Common myeloid progenitor, CD34-positive (primary cell): ENCODE measurements at regions not wholly inside any gene's neighbourhood (a gene's known extent, or its start where the extent isn't known, plus 50 kb on each side); places are given as distances from the start of the nearest gene placed in this dataset.
"Not testable (repeated sequence)": the region's sequence is repeated elsewhere in the genome, so short reads cannot be mapped to it uniquely, and the experiment has no call there.

ENCODE experiments used
- CTCF ChIA-PET: fragments of 350-600 bp; sonication (Branson Sonifier 250); formaldehyde crosslinking; loops from one replicate; lab custom pipeline; 2021; ENCODE audit warnings: antibody characterized with exemption; lab: Charles Lee
- POLR2A ChIA-PET: fragments of 350-600 bp; sonication (Branson Sonifier 250); formaldehyde crosslinking; loops from one replicate; lab custom pipeline; 2021; ENCODE audit warnings: antibody characterized with exemption; lab: Charles Lee
- DNase-seq, 3 donors: peaks; one replicate each; pipeline versions ENCODE4 v3.0.0 to v3.0.0-alpha.2; 2013
- H3K27ac ChIP-seq, 2 experiments: 1 replicate in 1 of 2; 2 replicates in 1 of 2; pipeline ENCODE4 v1.7.0; 2013; ENCODE audit warnings: inconsistent platforms in 2 of 2, low read length in 2 of 2, mild to moderate bottlenecking in 2 of 2, low read depth in 1 of 2, moderate library complexity in 1 of 2; ENCODE audit not compliant: severe bottlenecking in 2 of 2, insufficient read depth in 1 of 2, poor library complexity in 1 of 2
- H3K27me3 ChIP-seq, 5 experiments: replicated peaks in 2 of 5; 1 replicate in 3 of 5; 2 replicates in 2 of 5; pipeline versions ENCODE4 v1.6.1 to v1.7.0; 2013; ENCODE audit warnings: low read length in 4 of 5, mild to moderate bottlenecking in 2 of 5, moderate library complexity in 2 of 5, inconsistent platforms in 1 of 5; ENCODE audit not compliant: insufficient read depth in 5 of 5, control insufficient read depth in 4 of 5
- H3K36me3 ChIP-seq, 4 experiments: 1 replicate in 2 of 4; 2 replicates in 2 of 4; pipeline versions ENCODE4 v1.6.1 to v1.7.0; 2013; ENCODE audit warnings: low read length in 3 of 4, control low read depth in 1 of 4, mild to moderate bottlenecking in 1 of 4; ENCODE audit not compliant: control insufficient read depth in 4 of 4, insufficient read depth in 4 of 4
- H3K4me1 ChIP-seq, 4 experiments: 1 replicate in 3 of 4; 2 replicates in 1 of 4; pipeline versions ENCODE4 v1.6.1 to v1.7.1; 2013; ENCODE audit warnings: low read length in 3 of 4, mild to moderate bottlenecking in 3 of 4, control low read depth in 1 of 4, inconsistent platforms in 1 of 4, moderate library complexity in 1 of 4; ENCODE audit not compliant: control insufficient read depth in 4 of 4, insufficient read depth in 4 of 4; ENCODE audit errors: control extremely low read depth in 1 of 4
- H3K4me3 ChIP-seq, 7 experiments: 1 replicate in 4 of 7; 2 replicates in 3 of 7; pipeline versions ENCODE4 v1.5.1 to v1.7.0; 2013; ENCODE audit warnings: mild to moderate bottlenecking in 7 of 7, low read length in 6 of 7, moderate library complexity in 6 of 7, inconsistent platforms in 2 of 7, low read depth in 2 of 7, control low read depth in 1 of 7; ENCODE audit not compliant: insufficient read depth in 4 of 7, control insufficient read depth in 1 of 7; ENCODE audit errors: extremely low read depth in 1 of 7
- H3K9me3 ChIP-seq, 5 experiments: 1 replicate in 4 of 5; 2 replicates in 1 of 5; pipeline versions ENCODE4 v1.6.1 to v1.7.1; 2013; ENCODE audit warnings: low read length in 4 of 5, mild to moderate bottlenecking in 2 of 5, inconsistent platforms in 1 of 5, low read depth in 1 of 5, moderate library complexity in 1 of 5; ENCODE audit not compliant: control insufficient read depth in 4 of 5, insufficient read depth in 2 of 5; ENCODE audit errors: control extremely low read depth in 1 of 5
- WGBS: methylation state at CpG from one replicate; pipeline ENCODE4 v1.1.5; 2013; ENCODE audit not compliant: insufficient coverage; 5-methylcytosine and 5-hydroxymethylcytosine counted together

DNA sequence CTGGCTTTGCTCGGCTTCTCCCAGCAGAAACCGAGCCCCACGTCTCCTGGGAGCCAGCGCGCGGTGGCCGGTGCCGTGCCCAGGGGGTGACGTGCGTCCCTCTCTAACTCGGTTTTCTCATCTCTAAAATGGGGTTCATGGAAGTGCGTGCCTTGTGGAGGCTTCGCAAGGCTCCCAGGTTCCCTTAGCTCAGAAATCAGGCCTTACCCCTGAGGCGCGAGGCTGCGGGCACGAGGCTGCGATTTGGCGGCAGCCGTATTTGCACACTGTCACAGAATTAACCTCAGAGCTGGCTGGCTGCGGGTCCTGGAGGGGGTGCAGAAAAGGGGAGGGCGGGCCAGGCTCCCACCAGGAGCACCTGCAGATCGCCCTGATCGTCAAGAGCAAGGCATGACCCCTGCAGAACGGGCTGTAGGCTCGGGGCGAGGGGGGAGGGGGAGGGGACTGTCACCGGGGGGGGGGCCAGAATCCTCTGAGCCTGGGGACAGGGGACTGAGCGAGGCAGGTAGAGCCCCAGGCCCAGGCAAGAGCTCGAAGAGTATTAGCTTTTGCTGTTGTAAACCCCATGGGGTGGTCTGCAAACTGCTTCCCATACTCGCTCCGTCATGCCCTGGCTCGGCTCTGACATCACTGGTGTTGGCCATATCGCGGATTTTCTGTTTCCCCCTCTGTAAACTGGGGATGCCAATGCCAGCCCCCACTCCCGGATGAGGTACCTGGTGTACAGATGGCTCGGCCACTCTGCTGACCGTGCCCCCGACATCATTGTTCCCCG, 62.2 kb downstream of the CCNE1 start:
- H3K4me3 ChIP-seq: peak overlapping the region in 5 of 7 experiments; percentile 6 to 64 (median 50)
- H3K27ac ChIP-seq: no peak overlapping the region
- no peaks in the 10 kb centered on the region for H3K36me3 ChIP-seq
- peak in 2 of 3 donors; percentile 21 to 38 for DNase-seq
- ChIA-PET POLR2A (no interaction called here), CTCF (interaction anchor here (0.6 to 5.7 kb wide), 13 partner anchors 9 to 149 kb away, joined by 3 to 39 read pairs (median 3); no protein-coding TSS in a partner anchor)
- H3K4me1 ChIP-seq: peaks cover 0 to 21% (median 17%) of the 10 kb centered on the region in 4 experiments
- no peaks in the 10 kb centered on the region for H3K9me3 ChIP-seq
- WGBS: 43% methylated on average over 33 of the region's 40 CpGs
- peaks cover 0 to 22% (median 4%) of the 10 kb centered on the region in 5 experiments for H3K27me3 ChIP-seq

DNA sequence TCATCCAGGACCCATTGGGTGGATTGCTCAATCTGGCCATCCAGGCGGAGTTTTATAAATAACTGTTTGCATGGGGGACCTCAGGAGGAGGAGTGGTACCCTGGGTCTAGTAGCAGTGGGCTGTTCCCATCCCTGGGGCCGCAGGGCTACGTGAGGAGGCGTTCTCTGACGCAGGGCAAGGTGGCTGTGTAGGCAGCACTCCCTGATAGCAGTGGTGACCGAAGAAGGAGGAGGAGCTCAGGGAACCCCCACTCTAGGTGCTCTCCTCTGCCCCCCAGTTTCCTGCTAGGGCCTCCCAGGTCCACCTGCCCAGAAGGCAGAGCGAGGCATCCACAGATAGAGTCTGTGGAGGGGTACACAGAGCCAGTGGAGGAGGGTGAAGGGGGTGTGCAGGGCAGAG, 64.1 kb downstream of the CCNE1 start:
- CTCF ChIA-PET: interaction anchor here (1.2 to 1.7 kb wide), 2 partner anchors 11 to 12 kb away, joined by 3 to 7 read pairs; no protein-coding TSS in a partner anchor
- H3K36me3 ChIP-seq: no peaks in the 10 kb centered on the region
- peaks cover 0 to 22% (median 4%) of the 10 kb centered on the region in 5 experiments for H3K27me3 ChIP-seq
- no peak for DNase-seq
- peaks cover 0 to 21% (median 17%) of the 10 kb centered on the region in 4 experiments for H3K4me1 ChIP-seq
- 89% methylated on average over 5 of the region's 7 CpGs for WGBS
- POLR2A ChIA-PET: no interaction called here
- no peak overlapping the region for H3K4me3 ChIP-seq
- H3K9me3 ChIP-seq: no peaks in the 10 kb centered on the region
- H3K27ac ChIP-seq: no peak overlapping the region

DNA sequence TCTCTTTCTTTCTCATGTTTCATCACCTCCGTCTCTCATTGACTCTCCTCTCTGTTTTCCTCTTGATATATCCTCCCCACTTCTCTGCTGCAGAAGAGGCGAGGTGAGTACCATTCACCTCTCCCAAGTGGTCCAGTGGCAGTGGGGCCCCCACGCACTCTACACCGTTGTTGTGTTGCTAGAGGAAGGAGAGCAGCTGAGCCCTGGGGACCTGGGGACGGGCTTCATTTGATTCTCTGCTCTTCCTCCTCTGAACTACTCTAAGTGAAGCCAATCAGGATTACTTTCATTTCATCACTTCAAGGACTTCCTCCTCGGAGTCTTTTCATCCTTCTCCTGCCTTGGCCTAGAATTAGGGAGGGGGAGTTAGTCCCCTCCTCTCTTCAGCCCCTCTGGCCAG, 64.6 kb downstream of the CCNE1 start:
- CTCF ChIA-PET: interaction anchor here (1.2 to 1.7 kb wide), 2 partner anchors 10 to 12 kb away, joined by 3 to 7 read pairs; no protein-coding TSS in a partner anchor

DNA sequence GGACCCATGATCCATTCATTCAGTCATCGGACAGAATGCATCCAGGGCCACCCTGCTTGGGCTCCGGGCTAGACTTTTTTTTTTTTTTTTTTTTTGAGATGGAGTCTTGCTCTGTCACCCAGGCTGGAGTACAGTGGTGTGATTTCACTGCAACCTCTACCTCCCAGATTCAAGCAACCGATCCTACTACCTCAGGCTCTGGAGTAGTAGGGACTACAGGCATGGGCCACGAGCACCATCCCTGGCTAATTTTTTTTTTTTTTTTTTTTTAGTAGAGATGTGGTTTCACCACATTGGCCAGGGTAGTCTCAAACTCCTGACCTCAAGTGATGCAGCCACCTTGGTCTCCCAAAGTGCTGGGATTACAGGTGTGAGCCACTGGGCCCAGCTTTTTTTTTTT, 65.1 kb downstream of the CCNE1 start:
- H3K4me3 ChIP-seq, H3K27ac ChIP-seq, H3K9me3 ChIP-seq, POLR2A ChIA-PET, DNase-seq, H3K36me3 ChIP-seq: not testable (repeated sequence)
- CTCF ChIA-PET: interaction anchor here (1.7 kb wide), 1 partner anchor 10 kb away, joined by 7 read pairs; no protein-coding TSS in a partner anchor
- Histone ChIP-seq H3K4me1 (peaks cover 0 to 18% (median 17%) of the 10 kb centered on the region in 4 experiments), H3K27me3 (peaks cover 0 to 16% (median 4%) of the 10 kb centered on the region in 5 experiments)
- no CpG with 5 or more reads among the region's 4 CpGs for WGBS

More for the DNA sequence above, 64.6 kb downstream of the CCNE1 start:
- WGBS: no CpG with 5 or more reads among the region's 6 CpGs
- Histone ChIP-seq H3K9me3 (no peaks in the 10 kb centered on the region), H3K4me3 (peak overlapping the region in 2 of 7 experiments; percentile 17 to 19), H3K36me3 (no peaks in the 10 kb centered on the region), H3K27me3 (peaks cover 0 to 19% (median 4%) of the 10 kb centered on the region in 5 experiments), H3K4me1 (peaks cover 0 to 20% (median 17%) of the 10 kb centered on the region in 4 experiments), H3K27ac (no peak overlapping the region)
- DNase-seq: peak in 1 of 3 donors; percentile 23
- POLR2A ChIA-PET: no interaction called here

DNA sequence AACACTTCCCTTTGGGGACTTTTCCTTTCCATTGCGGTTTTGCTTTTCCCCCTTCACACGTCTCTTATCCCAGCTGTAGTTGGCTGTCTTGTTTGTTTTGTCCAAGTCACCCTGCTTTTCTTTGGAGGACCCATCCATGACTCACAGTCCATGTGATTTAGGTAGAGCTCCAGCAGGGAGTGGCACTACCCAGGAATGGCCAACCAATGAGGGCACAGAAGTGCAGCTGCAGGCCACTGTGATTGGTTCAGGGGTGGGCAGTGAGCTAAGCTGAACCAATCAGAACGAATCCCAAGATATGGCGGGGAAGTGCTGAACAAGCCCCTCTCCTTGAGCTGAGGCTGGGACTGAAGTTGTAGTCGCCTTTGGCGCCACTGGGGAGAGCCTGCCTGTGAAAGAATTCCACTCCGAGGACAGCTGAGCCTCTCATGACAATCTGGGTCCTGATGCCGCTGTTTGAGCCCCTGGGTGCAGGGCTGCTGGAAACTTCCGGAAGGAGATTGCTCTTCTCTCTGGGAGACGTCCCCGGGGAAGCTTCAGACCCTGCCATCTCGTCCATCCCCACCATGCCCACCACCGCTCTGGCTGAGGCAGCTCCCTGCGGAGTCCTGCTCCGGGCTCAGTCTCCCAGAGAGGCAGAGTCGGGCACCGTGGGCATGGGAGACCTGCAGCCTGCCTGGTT, 62.9 kb upstream of the URI1 start:
- WGBS: 90% methylated on average over 16 of the region's 17 CpGs
- Histone ChIP-seq H3K9me3 (no peaks in the 10 kb centered on the region), H3K27me3 (peaks cover 0 to 2% (median 0%) of the 10 kb centered on the region in 5 experiments), H3K27ac (no peak overlapping the region), H3K36me3 (no peaks in the 10 kb centered on the region), H3K4me3 (no peak overlapping the region), H3K4me1 (peaks cover 0 to 5% (median 1%) of the 10 kb centered on the region in 4 experiments)
- DNase-seq: peak in 2 of 3 donors; percentile 49 to 56
- ChIA-PET POLR2A (no interaction called here), CTCF (interaction anchor here (0.6 to 2.0 kb wide), 8 partner anchors 8 to 149 kb away, joined by 3 to 6 read pairs (median 3); no protein-coding TSS in a partner anchor)

DNA sequence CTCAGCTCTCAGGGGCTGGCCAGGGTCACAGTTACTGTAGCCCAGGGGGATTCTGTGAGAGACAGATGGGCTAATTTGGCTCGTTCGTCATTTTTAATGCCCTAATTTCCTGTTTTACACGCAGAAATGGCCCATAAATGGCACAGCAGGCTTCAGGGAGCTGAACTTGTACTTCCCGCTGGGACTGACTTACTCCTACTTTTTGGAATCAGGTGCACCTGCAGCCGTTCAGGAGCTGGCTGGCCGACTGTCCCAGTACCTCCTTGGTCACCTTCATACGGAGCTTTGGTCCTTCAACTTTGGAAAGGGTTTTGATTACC, 62.4 kb upstream of the URI1 start:
- H3K9me3 ChIP-seq: no peaks in the 10 kb centered on the region
- H3K36me3 ChIP-seq: no peaks in the 10 kb centered on the region
- H3K27me3 ChIP-seq: peaks cover 0 to 2% (median 0%) of the 10 kb centered on the region in 5 experiments
- H3K27ac ChIP-seq: no peak overlapping the region
- DNase-seq: no peak
- H3K4me3 ChIP-seq: no peak overlapping the region
- peaks cover 0 to 2% (median 0%) of the 10 kb centered on the region in 4 experiments for H3K4me1 ChIP-seq
- ChIA-PET POLR2A (no interaction called here), CTCF (interaction anchor here (0.6 to 1.9 kb wide), 5 partner anchors 21 to 127 kb away, joined by 3 to 6 read pairs (median 3); no protein-coding TSS in a partner anchor)
- 87% methylated on average over 7 of the region's 7 CpGs for WGBS
